WTC11 (cell line): ENCODE measurements at regions not wholly inside any gene's neighbourhood (a gene's known extent, or its start where the extent isn't known, plus 50 kb on each side); places are given as distances from the start of the nearest gene placed in this dataset.

Source experiments
- ATF1 ChIP-seq: sonication (generic); formaldehyde crosslinking; IDR thresholded peaks from 2 replicates; pipeline ENCODE4 v1.8.1; 2023; ENCODE audit warnings: mild to moderate bottlenecking, moderate library complexity, missing genetic modification reagents
- ETV6 ChIP-seq: sonication (generic); formaldehyde crosslinking; IDR thresholded peaks from 2 replicates; pipeline ENCODE4 v1.8.1; 2022; ENCODE audit warnings: mild to moderate bottlenecking, missing genetic modification reagents
- JUN ChIP-seq: sonication (generic); formaldehyde crosslinking; IDR thresholded peaks from 2 replicates; pipeline ENCODE4 v1.8.0; 2023; ENCODE audit warnings: mild to moderate bottlenecking, missing genetic modification reagents
- TF ChIP-seq, protein P1 (sequence below): fragments of 200-600 bp; IDR thresholded peaks from 2 replicates; pipeline ENCODE4 v1.8.0; 2022; ENCODE audit warnings: antibody characterized with exemption
- TF ChIP-seq, protein P2 (sequence below): sonication (generic); formaldehyde crosslinking; IDR thresholded peaks from 2 replicates; pipeline ENCODE4 v1.8.0; 2022; ENCODE audit warnings: missing genetic modification reagents
- TF ChIP-seq, protein P3 (sequence below): sonication (generic); formaldehyde crosslinking; IDR thresholded peaks from 2 replicates; pipeline ENCODE4 v1.8.1; 2022; ENCODE audit warnings: low read depth, missing genetic modification reagents, borderline replicate concordance
- TF ChIP-seq, protein P4 (sequence below): sonication (generic); formaldehyde crosslinking; IDR thresholded peaks from 2 replicates; pipeline ENCODE4 v1.8.1; 2023; ENCODE audit warnings: mild to moderate bottlenecking, moderate library complexity, missing genetic modification reagents
- TF ChIP-seq, protein P5 (sequence below): sonication (generic); formaldehyde crosslinking; IDR thresholded peaks from 2 replicates; pipeline ENCODE4 v1.8.1; 2023; ENCODE audit warnings: mild to moderate bottlenecking, missing genetic modification reagents, moderate library complexity
- TF ChIP-seq, protein P6 (sequence below): sonication (generic); formaldehyde crosslinking; conservative IDR thresholded peaks from 2 replicates; pipeline ENCODE4 v1.8.1; 2023; ENCODE audit warnings: mild to moderate bottlenecking, low read depth, missing genetic modification reagents, moderate library complexity
- TF ChIP-seq, protein P7 (sequence below): sonication (generic); formaldehyde crosslinking; IDR thresholded peaks from 2 replicates; pipeline ENCODE4 v1.8.0; 2022; ENCODE audit warnings: mild to moderate bottlenecking, missing genetic modification reagents
- TF ChIP-seq, protein P8 (sequence below): sonication (generic); formaldehyde crosslinking; IDR thresholded peaks from 2 replicates; pipeline ENCODE4 v1.8.1; 2022; ENCODE audit warnings: low read depth, mild to moderate bottlenecking, moderate library complexity, missing genetic modification reagents, borderline replicate concordance

DNA sequence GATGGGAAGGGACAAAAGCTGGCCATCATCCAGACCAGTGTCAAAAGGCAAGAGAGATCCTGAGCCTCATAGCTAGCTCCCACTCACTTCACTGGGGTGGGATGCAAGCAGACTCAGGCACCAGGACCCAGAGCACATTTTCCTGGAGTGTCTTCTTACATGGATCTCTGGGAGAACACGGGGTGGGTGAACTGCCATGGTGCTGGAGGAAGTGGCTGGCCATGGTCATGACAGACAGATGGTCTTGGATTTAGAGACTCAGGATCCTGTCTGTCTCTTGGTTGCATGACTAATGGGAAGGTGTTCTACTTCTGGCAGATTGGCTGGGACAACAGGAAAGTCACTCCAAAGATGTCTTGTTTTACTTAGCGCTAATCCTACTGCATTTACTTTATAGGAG, 311.5 kb downstream of the ATP23 start:
- TF ChIP-seq, protein P1, sequence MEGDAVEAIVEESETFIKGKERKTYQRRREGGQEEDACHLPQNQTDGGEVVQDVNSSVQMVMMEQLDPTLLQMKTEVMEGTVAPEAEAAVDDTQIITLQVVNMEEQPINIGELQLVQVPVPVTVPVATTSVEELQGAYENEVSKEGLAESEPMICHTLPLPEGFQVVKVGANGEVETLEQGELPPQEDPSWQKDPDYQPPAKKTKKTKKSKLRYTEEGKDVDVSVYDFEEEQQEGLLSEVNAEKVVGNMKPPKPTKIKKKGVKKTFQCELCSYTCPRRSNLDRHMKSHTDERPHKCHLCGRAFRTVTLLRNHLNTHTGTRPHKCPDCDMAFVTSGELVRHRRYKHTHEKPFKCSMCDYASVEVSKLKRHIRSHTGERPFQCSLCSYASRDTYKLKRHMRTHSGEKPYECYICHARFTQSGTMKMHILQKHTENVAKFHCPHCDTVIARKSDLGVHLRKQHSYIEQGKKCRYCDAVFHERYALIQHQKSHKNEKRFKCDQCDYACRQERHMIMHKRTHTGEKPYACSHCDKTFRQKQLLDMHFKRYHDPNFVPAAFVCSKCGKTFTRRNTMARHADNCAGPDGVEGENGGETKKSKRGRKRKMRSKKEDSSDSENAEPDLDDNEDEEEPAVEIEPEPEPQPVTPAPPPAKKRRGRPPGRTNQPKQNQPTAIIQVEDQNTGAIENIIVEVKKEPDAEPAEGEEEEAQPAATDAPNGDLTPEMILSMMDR = no peak
- TF ChIP-seq, protein P2, sequence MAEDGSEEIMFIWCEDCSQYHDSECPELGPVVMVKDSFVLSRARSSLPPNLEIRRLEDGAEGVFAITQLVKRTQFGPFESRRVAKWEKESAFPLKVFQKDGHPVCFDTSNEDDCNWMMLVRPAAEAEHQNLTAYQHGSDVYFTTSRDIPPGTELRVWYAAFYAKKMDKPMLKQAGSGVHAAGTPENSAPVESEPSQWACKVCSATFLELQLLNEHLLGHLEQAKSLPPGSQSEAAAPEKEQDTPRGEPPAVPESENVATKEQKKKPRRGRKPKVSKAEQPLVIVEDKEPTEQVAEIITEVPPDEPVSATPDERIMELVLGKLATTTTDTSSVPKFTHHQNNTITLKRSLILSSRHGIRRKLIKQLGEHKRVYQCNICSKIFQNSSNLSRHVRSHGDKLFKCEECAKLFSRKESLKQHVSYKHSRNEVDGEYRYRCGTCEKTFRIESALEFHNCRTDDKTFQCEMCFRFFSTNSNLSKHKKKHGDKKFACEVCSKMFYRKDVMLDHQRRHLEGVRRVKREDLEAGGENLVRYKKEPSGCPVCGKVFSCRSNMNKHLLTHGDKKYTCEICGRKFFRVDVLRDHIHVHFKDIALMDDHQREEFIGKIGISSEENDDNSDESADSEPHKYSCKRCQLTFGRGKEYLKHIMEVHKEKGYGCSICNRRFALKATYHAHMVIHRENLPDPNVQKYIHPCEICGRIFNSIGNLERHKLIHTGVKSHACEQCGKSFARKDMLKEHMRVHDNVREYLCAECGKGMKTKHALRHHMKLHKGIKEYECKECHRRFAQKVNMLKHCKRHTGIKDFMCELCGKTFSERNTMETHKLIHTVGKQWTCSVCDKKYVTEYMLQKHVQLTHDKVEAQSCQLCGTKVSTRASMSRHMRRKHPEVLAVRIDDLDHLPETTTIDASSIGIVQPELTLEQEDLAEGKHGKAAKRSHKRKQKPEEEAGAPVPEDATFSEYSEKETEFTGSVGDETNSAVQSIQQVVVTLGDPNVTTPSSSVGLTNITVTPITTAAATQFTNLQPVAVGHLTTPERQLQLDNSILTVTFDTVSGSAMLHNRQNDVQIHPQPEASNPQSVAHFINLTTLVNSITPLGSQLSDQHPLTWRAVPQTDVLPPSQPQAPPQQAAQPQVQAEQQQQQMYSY (CRISPR knock-in tag) = no peak
- TF ChIP-seq, protein P3, sequence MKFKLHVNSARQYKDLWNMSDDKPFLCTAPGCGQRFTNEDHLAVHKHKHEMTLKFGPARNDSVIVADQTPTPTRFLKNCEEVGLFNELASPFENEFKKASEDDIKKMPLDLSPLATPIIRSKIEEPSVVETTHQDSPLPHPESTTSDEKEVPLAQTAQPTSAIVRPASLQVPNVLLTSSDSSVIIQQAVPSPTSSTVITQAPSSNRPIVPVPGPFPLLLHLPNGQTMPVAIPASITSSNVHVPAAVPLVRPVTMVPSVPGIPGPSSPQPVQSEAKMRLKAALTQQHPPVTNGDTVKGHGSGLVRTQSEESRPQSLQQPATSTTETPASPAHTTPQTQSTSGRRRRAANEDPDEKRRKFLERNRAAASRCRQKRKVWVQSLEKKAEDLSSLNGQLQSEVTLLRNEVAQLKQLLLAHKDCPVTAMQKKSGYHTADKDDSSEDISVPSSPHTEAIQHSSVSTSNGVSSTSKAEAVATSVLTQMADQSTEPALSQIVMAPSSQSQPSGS (CRISPR knock-in tag) = no peak
- TF ChIP-seq, protein P4, sequence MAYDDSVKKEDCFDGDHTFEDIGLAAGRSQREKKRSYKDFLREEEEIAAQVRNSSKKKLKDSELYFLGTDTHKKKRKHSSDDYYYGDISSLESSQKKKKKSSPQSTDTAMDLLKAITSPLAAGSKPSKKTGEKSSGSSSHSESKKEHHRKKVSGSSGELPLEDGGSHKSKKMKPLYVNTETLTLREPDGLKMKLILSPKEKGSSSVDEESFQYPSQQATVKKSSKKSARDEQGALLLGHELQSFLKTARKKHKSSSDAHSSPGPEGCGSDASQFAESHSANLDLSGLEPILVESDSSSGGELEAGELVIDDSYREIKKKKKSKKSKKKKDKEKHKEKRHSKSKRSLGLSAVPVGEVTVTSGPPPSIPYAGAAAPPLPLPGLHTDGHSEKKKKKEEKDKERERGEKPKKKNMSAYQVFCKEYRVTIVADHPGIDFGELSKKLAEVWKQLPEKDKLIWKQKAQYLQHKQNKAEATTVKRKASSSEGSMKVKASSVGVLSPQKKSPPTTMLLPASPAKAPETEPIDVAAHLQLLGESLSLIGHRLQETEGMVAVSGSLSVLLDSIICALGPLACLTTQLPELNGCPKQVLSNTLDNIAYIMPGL (CRISPR knock-in tag) = no peak
- TF ChIP-seq ATF1 (CRISPR knock-in tag) (no peak), ETV6 (CRISPR knock-in tag) (no peak), JUN (CRISPR knock-in tag) (no peak)
- TF ChIP-seq, protein P5, sequence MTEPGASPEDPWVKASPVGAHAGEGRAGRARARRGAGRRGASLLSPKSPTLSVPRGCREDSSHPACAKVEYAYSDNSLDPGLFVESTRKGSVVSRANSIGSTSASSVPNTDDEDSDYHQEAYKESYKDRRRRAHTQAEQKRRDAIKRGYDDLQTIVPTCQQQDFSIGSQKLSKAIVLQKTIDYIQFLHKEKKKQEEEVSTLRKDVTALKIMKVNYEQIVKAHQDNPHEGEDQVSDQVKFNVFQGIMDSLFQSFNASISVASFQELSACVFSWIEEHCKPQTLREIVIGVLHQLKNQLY (CRISPR knock-in tag) = no peak
- TF ChIP-seq, protein P6, sequence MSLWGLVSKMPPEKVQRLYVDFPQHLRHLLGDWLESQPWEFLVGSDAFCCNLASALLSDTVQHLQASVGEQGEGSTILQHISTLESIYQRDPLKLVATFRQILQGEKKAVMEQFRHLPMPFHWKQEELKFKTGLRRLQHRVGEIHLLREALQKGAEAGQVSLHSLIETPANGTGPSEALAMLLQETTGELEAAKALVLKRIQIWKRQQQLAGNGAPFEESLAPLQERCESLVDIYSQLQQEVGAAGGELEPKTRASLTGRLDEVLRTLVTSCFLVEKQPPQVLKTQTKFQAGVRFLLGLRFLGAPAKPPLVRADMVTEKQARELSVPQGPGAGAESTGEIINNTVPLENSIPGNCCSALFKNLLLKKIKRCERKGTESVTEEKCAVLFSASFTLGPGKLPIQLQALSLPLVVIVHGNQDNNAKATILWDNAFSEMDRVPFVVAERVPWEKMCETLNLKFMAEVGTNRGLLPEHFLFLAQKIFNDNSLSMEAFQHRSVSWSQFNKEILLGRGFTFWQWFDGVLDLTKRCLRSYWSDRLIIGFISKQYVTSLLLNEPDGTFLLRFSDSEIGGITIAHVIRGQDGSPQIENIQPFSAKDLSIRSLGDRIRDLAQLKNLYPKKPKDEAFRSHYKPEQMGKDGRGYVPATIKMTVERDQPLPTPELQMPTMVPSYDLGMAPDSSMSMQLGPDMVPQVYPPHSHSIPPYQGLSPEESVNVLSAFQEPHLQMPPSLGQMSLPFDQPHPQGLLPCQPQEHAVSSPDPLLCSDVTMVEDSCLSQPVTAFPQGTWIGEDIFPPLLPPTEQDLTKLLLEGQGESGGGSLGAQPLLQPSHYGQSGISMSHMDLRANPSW (CRISPR knock-in tag) = no peak
- TF ChIP-seq, protein P7, sequence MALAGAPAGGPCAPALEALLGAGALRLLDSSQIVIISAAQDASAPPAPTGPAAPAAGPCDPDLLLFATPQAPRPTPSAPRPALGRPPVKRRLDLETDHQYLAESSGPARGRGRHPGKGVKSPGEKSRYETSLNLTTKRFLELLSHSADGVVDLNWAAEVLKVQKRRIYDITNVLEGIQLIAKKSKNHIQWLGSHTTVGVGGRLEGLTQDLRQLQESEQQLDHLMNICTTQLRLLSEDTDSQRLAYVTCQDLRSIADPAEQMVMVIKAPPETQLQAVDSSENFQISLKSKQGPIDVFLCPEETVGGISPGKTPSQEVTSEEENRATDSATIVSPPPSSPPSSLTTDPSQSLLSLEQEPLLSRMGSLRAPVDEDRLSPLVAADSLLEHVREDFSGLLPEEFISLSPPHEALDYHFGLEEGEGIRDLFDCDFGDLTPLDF (CRISPR knock-in tag) = no peak
- TF ChIP-seq, protein P8, sequence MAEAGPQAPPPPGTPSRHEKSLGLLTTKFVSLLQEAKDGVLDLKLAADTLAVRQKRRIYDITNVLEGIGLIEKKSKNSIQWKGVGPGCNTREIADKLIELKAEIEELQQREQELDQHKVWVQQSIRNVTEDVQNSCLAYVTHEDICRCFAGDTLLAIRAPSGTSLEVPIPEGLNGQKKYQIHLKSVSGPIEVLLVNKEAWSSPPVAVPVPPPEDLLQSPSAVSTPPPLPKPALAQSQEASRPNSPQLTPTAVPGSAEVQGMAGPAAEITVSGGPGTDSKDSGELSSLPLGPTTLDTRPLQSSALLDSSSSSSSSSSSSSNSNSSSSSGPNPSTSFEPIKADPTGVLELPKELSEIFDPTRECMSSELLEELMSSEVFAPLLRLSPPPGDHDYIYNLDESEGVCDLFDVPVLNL (CRISPR knock-in tag) = no peak
